ENCODE measurements at regions not wholly inside any gene's neighbourhood (a gene's known extent, or its start where the extent isn't known, plus 50 kb on each side); places are given as distances from the start of the nearest gene placed in this dataset.

GRCh38 chr20:21623781-21624094, 81.7 kb upstream of the PAX1 start:
- no TSS peak for BruUV-seq (replicated peaks)
- RAD21 ChIA-PET (ENCODE audit: low non-redundant PET in 1 of 2, low total read pairs in 2 of 2, uncharacterized antibody in 2 of 2, unreplicated experiment in 2 of 2) = no interaction called here
- H3K4me1 ChIP-seq (ENCODE audit: control insufficient read depth in 1 of 2, insufficient read depth in 2 of 2, low read length in 2 of 2) = no peaks in the 10 kb centered on the region

GRCh38 chr20:21623074-21623780, 82.2 kb upstream of the PAX1 start:
- H3K9me2 ChIP-seq (ENCODE audit: insufficient read depth) = no peaks in the 10 kb centered on the region
- H4K20me1 ChIP-seq (ENCODE audit: insufficient read depth) = no peaks in the 10 kb centered on the region
- ChIA-PET POLR2A (no interaction called here), CTCF (no interaction called here), RAD21 (ENCODE audit: low non-redundant PET in 1 of 2, low total read pairs in 2 of 2, uncharacterized antibody in 2 of 2, unreplicated experiment in 2 of 2) (no interaction called here)
- no peaks in the 10 kb centered on the region for H3K4me1 ChIP-seq (ENCODE audit: control insufficient read depth in 1 of 2, insufficient read depth in 2 of 2, low read length in 2 of 2)
- peaks cover 21% of the 10 kb centered on the region for H3K27me3 ChIP-seq (ENCODE audit: insufficient read depth, low read length)
- no peak overlapping the region for H3K27ac ChIP-seq (ENCODE audit: low read depth, low read length)
- intact Hi-C loops (cut with micrococcal nuclease) = no loop called here
- no peaks in the 10 kb centered on the region for H3K79me2 ChIP-seq (ENCODE audit: insufficient read depth, low read length)
- H3K4me2 ChIP-seq (ENCODE audit: low read length) = no peak overlapping the region
- BruUV-seq (replicated peaks) = no TSS peak
- no peak overlapping the region for H2AFZ ChIP-seq (ENCODE audit: low read depth, low read length, poor library complexity, severe bottlenecking)
- DNase-seq (ENCODE audit: low read depth, low spot score) (no peak), ATAC-seq (no peak)
- H3K4me3 ChIP-seq (replicated peaks in 1 of 2; ENCODE audit: low read depth in 1 of 2, low read length in 2 of 2) = no peak overlapping the region
- H3K9me3 ChIP-seq (ENCODE audit: control insufficient read depth in 1 of 2, insufficient read depth in 1 of 2, low read depth in 1 of 2, low read length in 2 of 2) = no peaks in the 10 kb centered on the region
- no peaks in the 10 kb centered on the region for H3K36me3 ChIP-seq (ENCODE audit: control insufficient read depth in 1 of 2, insufficient read depth in 2 of 2, low read length in 2 of 2)
- H3K9ac ChIP-seq (ENCODE audit: low read length) = no peak overlapping the region
- no peak for TF ChIP-seq EZH2 (IDR thresholded peaks at IDR 0.05)
- TF ChIP-seq YY1 (IDR thresholded peaks at IDR 0.05; ENCODE audit: extremely low read depth, insufficient replicate concordance, low read depth, low read length) = no peak
- no peak for TF ChIP-seq MAX (IDR thresholded peaks at IDR 0.05)
- TF ChIP-seq ZFX (IDR thresholded peaks at IDR 0.05) = no peak
- no peak for TF ChIP-seq EGR1 (IDR thresholded peaks at IDR 0.05; ENCODE audit: low read depth)
- TF ChIP-seq SP1 (IDR thresholded peaks at IDR 0.05; ENCODE audit: low read depth) = no peak
- no peak for TF ChIP-seq FOSL1 (IDR thresholded peaks at IDR 0.05; ENCODE audit: low read depth)
- no peak for TF ChIP-seq CEBPB (IDR thresholded peaks at IDR 0.05; ENCODE audit: low read depth)
- TF ChIP-seq TCF7L2 (IDR thresholded peaks at IDR 0.05; ENCODE audit: borderline replicate concordance, extremely low read depth, insufficient read depth, insufficient read length) = no peak
- TF ChIP-seq POLR2AphosphoS5 (IDR thresholded peaks at IDR 0.05; ENCODE audit: low read depth, low read length) = no peak

More at GRCh38 chr20:21623781-21624094, 81.7 kb upstream of the PAX1 start:
- H3K4me3 ChIP-seq (replicated peaks in 1 of 2; ENCODE audit: low read depth in 1 of 2, low read length in 2 of 2) = no peak overlapping the region
- no peaks in the 10 kb centered on the region for H3K9me2 ChIP-seq (ENCODE audit: insufficient read depth)
- CTCF ChIA-PET = no interaction called here
- H3K27me3 ChIP-seq (ENCODE audit: insufficient read depth, low read length) = peaks cover 24% of the 10 kb centered on the region
- H4K20me1 ChIP-seq (ENCODE audit: insufficient read depth) = no peaks in the 10 kb centered on the region
- POLR2A ChIA-PET = no interaction called here
- H2AFZ ChIP-seq (ENCODE audit: low read depth, low read length, poor library complexity, severe bottlenecking) = no peak overlapping the region
- TF ChIP-seq SIN3A (IDR thresholded peaks at IDR 0.05; ENCODE audit: low read depth) = no peak
- no peak for TF ChIP-seq YY1 (IDR thresholded peaks at IDR 0.05; ENCODE audit: extremely low read depth, insufficient replicate concordance, low read depth, low read length)
- no peak for TF ChIP-seq ZBTB33 (IDR thresholded peaks at IDR 0.05; ENCODE audit: extremely low read depth, insufficient replicate concordance, low read length)
- TF ChIP-seq FOSL1 (IDR thresholded peaks at IDR 0.05; ENCODE audit: low read depth) = no peak
- no peak for TF ChIP-seq ZNF274 (IDR thresholded peaks at IDR 0.05; ENCODE audit: low read depth, low read length)
- no peak for TF ChIP-seq POLR2A (IDR thresholded peaks at IDR 0.05; ENCODE audit: borderline replicate concordance, extremely low read depth, insufficient read depth, insufficient read length)
- no peak for ATAC-seq
- no peak for DNase-seq (ENCODE audit: low read depth, low spot score)
- intact Hi-C loops (cut with micrococcal nuclease) = no loop called here
- H3K4me2 ChIP-seq (ENCODE audit: low read length) = no peak overlapping the region
- no peak overlapping the region for H3K9ac ChIP-seq (ENCODE audit: low read length)
- no peak overlapping the region for H3K27ac ChIP-seq (ENCODE audit: low read depth, low read length)
- no peaks in the 10 kb centered on the region for H3K79me2 ChIP-seq (ENCODE audit: insufficient read depth, low read length)
- H3K9me3 ChIP-seq (ENCODE audit: control insufficient read depth in 1 of 2, insufficient read depth in 1 of 2, low read depth in 1 of 2, low read length in 2 of 2) = no peaks in the 10 kb centered on the region
- no peaks in the 10 kb centered on the region for H3K36me3 ChIP-seq (ENCODE audit: control insufficient read depth in 1 of 2, insufficient read depth in 2 of 2, low read length in 2 of 2)
